ENCODE measurements at regions not wholly inside any gene's neighbourhood (a gene's known extent, or its start where the extent isn't known, plus 50 kb on each side); places are given as distances from the start of the nearest gene placed in this dataset.

- H3K9me3 ChIP-seq (ENCODE audit: control insufficient read depth, insufficient read depth, low read depth, low read length): no peaks in the 10 kb centered on the region
- no peak for TF ChIP-seq EZH2 (IDR thresholded peaks at IDR 0.05; ENCODE audit: low read length, missing control alignments)
- TF ChIP-seq, protein P1, sequence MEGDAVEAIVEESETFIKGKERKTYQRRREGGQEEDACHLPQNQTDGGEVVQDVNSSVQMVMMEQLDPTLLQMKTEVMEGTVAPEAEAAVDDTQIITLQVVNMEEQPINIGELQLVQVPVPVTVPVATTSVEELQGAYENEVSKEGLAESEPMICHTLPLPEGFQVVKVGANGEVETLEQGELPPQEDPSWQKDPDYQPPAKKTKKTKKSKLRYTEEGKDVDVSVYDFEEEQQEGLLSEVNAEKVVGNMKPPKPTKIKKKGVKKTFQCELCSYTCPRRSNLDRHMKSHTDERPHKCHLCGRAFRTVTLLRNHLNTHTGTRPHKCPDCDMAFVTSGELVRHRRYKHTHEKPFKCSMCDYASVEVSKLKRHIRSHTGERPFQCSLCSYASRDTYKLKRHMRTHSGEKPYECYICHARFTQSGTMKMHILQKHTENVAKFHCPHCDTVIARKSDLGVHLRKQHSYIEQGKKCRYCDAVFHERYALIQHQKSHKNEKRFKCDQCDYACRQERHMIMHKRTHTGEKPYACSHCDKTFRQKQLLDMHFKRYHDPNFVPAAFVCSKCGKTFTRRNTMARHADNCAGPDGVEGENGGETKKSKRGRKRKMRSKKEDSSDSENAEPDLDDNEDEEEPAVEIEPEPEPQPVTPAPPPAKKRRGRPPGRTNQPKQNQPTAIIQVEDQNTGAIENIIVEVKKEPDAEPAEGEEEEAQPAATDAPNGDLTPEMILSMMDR (conservative IDR thresholded peaks at IDR 0.05 in 1 of 2, IDR thresholded peaks at IDR 0.05 in 1 of 2; ENCODE audit: low read depth in 1 of 2, low read length in 2 of 2): no peak
- no peak overlapping the region for H2AFZ ChIP-seq (ENCODE audit: low read length)
- H3K4me3 ChIP-seq (replicated peaks in 1 of 4; ENCODE audit: control extremely low read depth in 1 of 4, insufficient read depth in 1 of 4, low read depth in 3 of 4, low read length in 4 of 4): no peak overlapping the region
- no peak for DNase-seq (ENCODE audit: low read depth in 2 of 2)
- H3K27me3 ChIP-seq (ENCODE audit: control insufficient read depth, insufficient read depth, low read length): no peaks in the 10 kb centered on the region
- no peaks in the 10 kb centered on the region for H3K4me1 ChIP-seq (ENCODE audit: control insufficient read depth, extremely low read depth, insufficient read depth, low read length)
- H4K20me1 ChIP-seq (ENCODE audit: control insufficient read depth, extremely low read depth, insufficient read depth, low read length): no peaks in the 10 kb centered on the region
- H3K4me2 ChIP-seq (ENCODE audit: extremely low read depth, insufficient read depth, low read length): no peak overlapping the region
- H3K9ac ChIP-seq (ENCODE audit: insufficient read depth, low read length): no peak overlapping the region
- no peaks in the 10 kb centered on the region for H3K36me3 ChIP-seq (ENCODE audit: control insufficient read depth, insufficient read depth, low read length)
- no peaks in the 10 kb centered on the region for H3K79me2 ChIP-seq (ENCODE audit: control insufficient read depth, insufficient read depth, low read length)
- H3K27ac ChIP-seq (ENCODE audit: insufficient read depth, low read length): no peak overlapping the region
Measured at GRCh38 chr4:30856795-30857564, 136.8 kb downstream of the PCDH7 start.

DNA sequence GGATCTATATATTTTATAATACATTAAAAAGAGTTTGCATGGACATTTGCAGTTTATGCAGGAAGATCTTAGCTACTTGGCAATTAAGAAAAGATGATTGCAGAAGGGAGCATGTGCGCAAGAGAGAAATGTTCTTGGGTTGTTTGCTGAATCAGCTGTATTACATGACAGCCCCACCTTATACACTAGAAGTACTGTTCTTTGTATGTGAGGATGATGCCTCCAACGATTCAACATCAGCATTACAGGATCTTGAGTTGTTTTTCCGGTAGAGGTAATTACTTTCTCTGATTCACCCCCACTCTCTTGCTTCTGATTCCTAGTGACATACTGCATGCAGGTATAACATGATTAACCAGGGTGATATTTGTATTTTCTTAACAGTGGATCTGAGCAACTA, 140.8 kb downstream of the PCDH7 start:
- no peaks in the 10 kb centered on the region for H4K20me1 ChIP-seq (ENCODE audit: control insufficient read depth, extremely low read depth, insufficient read depth, low read length)
- H3K4me1 ChIP-seq (ENCODE audit: control insufficient read depth, extremely low read depth, insufficient read depth, low read length): peaks cover 3% of the 10 kb centered on the region
- no peak overlapping the region for H3K9ac ChIP-seq (ENCODE audit: insufficient read depth, low read length)
- H3K79me2 ChIP-seq (ENCODE audit: control insufficient read depth, insufficient read depth, low read length): no peaks in the 10 kb centered on the region
- no peak for TF ChIP-seq EZH2 (IDR thresholded peaks at IDR 0.05; ENCODE audit: low read length, missing control alignments)
- TF ChIP-seq, protein P1 (conservative IDR thresholded peaks at IDR 0.05 in 1 of 2, IDR thresholded peaks at IDR 0.05 in 1 of 2; ENCODE audit: low read depth in 1 of 2, low read length in 2 of 2): no peak
- no peak overlapping the region for H2AFZ ChIP-seq (ENCODE audit: low read length)
- no peak overlapping the region for H3K4me3 ChIP-seq (replicated peaks in 1 of 4; ENCODE audit: control extremely low read depth in 1 of 4, insufficient read depth in 1 of 4, low read depth in 3 of 4, low read length in 4 of 4)
- no peak for DNase-seq (ENCODE audit: low read depth in 2 of 2)
- H3K36me3 ChIP-seq (ENCODE audit: control insufficient read depth, insufficient read depth, low read length): no peaks in the 10 kb centered on the region
- H3K4me2 ChIP-seq (ENCODE audit: extremely low read depth, insufficient read depth, low read length): no peak overlapping the region
- no peak overlapping the region for H3K27ac ChIP-seq (ENCODE audit: insufficient read depth, low read length)
- H3K27me3 ChIP-seq (ENCODE audit: control insufficient read depth, insufficient read depth, low read length): no peaks in the 10 kb centered on the region
- no peaks in the 10 kb centered on the region for H3K9me3 ChIP-seq (ENCODE audit: control insufficient read depth, insufficient read depth, low read depth, low read length)

- no peak overlapping the region for H3K9ac ChIP-seq (ENCODE audit: insufficient read depth, low read length)
- H3K4me3 ChIP-seq (replicated peaks in 1 of 4; ENCODE audit: control extremely low read depth in 1 of 4, insufficient read depth in 1 of 4, low read depth in 3 of 4, low read length in 4 of 4): no peak overlapping the region
- peaks cover 3% of the 10 kb centered on the region for H3K4me1 ChIP-seq (ENCODE audit: control insufficient read depth, extremely low read depth, insufficient read depth, low read length)
- H4K20me1 ChIP-seq (ENCODE audit: control insufficient read depth, extremely low read depth, insufficient read depth, low read length): no peaks in the 10 kb centered on the region
- H3K36me3 ChIP-seq (ENCODE audit: control insufficient read depth, insufficient read depth, low read length): no peaks in the 10 kb centered on the region
- TF ChIP-seq EZH2 (IDR thresholded peaks at IDR 0.05; ENCODE audit: low read length, missing control alignments): no peak
- TF ChIP-seq, protein P1 (conservative IDR thresholded peaks at IDR 0.05 in 1 of 2, IDR thresholded peaks at IDR 0.05 in 1 of 2; ENCODE audit: low read depth in 1 of 2, low read length in 2 of 2): no peak
- DNase-seq (ENCODE audit: low read depth in 2 of 2): no peak
- no peak overlapping the region for H3K4me2 ChIP-seq (ENCODE audit: extremely low read depth, insufficient read depth, low read length)
- no peaks in the 10 kb centered on the region for H3K27me3 ChIP-seq (ENCODE audit: control insufficient read depth, insufficient read depth, low read length)
- no peaks in the 10 kb centered on the region for H3K9me3 ChIP-seq (ENCODE audit: control insufficient read depth, insufficient read depth, low read depth, low read length)
- H3K79me2 ChIP-seq (ENCODE audit: control insufficient read depth, insufficient read depth, low read length): no peaks in the 10 kb centered on the region
- no peak overlapping the region for H2AFZ ChIP-seq (ENCODE audit: low read length)
- H3K27ac ChIP-seq (ENCODE audit: insufficient read depth, low read length): no peak overlapping the region
Measured at GRCh38 chr4:30862196-30862595, 142.0 kb downstream of the PCDH7 start.

Measured in fibroblast of lung (primary cell).